Neural cell (in vitro differentiated cells): ENCODE measurements at regions not wholly inside any gene's neighbourhood (a gene's known extent, or its start where the extent isn't known, plus 50 kb on each side); places are given as distances from the start of the nearest gene placed in this dataset.

Experiments used
- EZH2 ChIP-seq: fragments of 200-600, 300-800 bp; shearing (Covaris generic), sonication (generic); IDR thresholded peaks from 2 replicates; pipeline ENCODE4 v1.6.1; 2014; ENCODE audit warnings: antibody characterized with exemption, low read length, borderline replicate concordance, mild to moderate bottlenecking; ENCODE audit not compliant: insufficient read depth, poor library complexity, severe bottlenecking
- MXI1 ChIP-seq: fragments of 450-650 bp; conservative IDR thresholded peaks from 2 replicates; pipeline ENCODE4 v1.6.1; 2014; ENCODE audit warnings: antibody characterized with exemption, mild to moderate bottlenecking; ENCODE audit not compliant: poor library complexity, severe bottlenecking
- SMC3 ChIP-seq: fragments of 450-650 bp; conservative IDR thresholded peaks from 2 replicates; pipeline ENCODE4 v1.6.1; 2014; ENCODE audit warnings: antibody characterized with exemption, mild to moderate bottlenecking, moderate library complexity; ENCODE audit not compliant: poor library complexity
- TF ChIP-seq, protein P1 (sequence below): fragments of 450-650 bp; IDR thresholded peaks from 2 replicates; pipeline ENCODE4 v1.5.1; 2014; ENCODE audit warnings: antibody characterized with exemption, mild to moderate bottlenecking, moderate library complexity; ENCODE audit not compliant: poor library complexity, severe bottlenecking

DNA sequence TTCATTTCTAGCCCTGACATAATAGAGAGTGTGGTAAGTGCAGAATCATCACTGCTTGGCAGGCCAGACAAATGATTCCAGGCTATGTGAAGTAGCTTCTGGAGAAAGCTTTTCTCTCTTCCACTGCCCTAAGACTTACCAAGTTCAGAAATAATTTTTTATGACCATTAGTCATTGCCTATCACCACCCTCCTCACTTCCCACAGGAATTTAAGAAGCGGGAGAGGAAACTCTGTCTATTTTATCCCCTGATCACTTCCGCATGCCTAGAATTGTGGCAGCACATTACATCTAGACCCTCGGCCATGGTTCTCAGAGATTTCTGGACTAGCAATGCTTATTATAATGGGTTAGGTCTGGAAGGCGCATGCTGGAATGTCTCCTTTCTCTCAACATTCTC is 397.8 kb upstream of the NR2F2 start:
- TF ChIP-seq, protein P1, sequence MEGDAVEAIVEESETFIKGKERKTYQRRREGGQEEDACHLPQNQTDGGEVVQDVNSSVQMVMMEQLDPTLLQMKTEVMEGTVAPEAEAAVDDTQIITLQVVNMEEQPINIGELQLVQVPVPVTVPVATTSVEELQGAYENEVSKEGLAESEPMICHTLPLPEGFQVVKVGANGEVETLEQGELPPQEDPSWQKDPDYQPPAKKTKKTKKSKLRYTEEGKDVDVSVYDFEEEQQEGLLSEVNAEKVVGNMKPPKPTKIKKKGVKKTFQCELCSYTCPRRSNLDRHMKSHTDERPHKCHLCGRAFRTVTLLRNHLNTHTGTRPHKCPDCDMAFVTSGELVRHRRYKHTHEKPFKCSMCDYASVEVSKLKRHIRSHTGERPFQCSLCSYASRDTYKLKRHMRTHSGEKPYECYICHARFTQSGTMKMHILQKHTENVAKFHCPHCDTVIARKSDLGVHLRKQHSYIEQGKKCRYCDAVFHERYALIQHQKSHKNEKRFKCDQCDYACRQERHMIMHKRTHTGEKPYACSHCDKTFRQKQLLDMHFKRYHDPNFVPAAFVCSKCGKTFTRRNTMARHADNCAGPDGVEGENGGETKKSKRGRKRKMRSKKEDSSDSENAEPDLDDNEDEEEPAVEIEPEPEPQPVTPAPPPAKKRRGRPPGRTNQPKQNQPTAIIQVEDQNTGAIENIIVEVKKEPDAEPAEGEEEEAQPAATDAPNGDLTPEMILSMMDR = no peak
- TF ChIP-seq MXI1 (no peak), SMC3 (no peak), EZH2 (no peak)
